ENCODE measurements at regions not wholly inside any gene's neighbourhood (a gene's known extent, or its start where the extent isn't known, plus 50 kb on each side); places are given as distances from the start of the nearest gene placed in this dataset.
"Not testable (repeated sequence)": the region's sequence is repeated elsewhere in the genome, so short reads cannot be mapped to it uniquely, and the experiment has no call there.

- no peak for DNase-seq (ENCODE audit: low spot score)
- intact Hi-C loops (cut with DNase I) = no loop called here
Measured at GRCh38 chr6:21868226-21868625, 274.7 kb downstream of the SOX4 start.

GRCh38 chr6:21869085-21869771, 275.7 kb downstream of the SOX4 start:
- no peak for DNase-seq (ENCODE audit: low spot score)
- intact Hi-C loops (cut with DNase I) = no loop called here

GRCh38 chr6:21870076-21870730, 276.7 kb downstream of the SOX4 start:
- DNase-seq (ENCODE audit: low spot score) = no peak
- intact Hi-C loops (cut with DNase I) = no loop called here

GRCh38 chr6:21871831-21872230, 278.3 kb downstream of the SOX4 start:
- intact Hi-C loops (cut with DNase I) = no loop called here

GRCh38 chr6:21872749-21873148, 279.2 kb downstream of the SOX4 start:
- no peak for DNase-seq (ENCODE audit: low spot score)
- intact Hi-C loops (cut with DNase I) = no loop called here

More at GRCh38 chr6:21871831-21872230, 278.3 kb downstream of the SOX4 start:
- DNase-seq (ENCODE audit: low spot score) = no peak

- intact Hi-C loops (cut with DNase I) = no loop called here
- DNase-seq (ENCODE audit: low spot score) = no peak
Measured at GRCh38 chr6:21873562-21873961, 280.0 kb downstream of the SOX4 start.

- intact Hi-C loops (cut with DNase I) = no loop called here
- no peak for DNase-seq (ENCODE audit: low spot score)
Measured at GRCh38 chr6:21874372-21874771, 280.8 kb downstream of the SOX4 start.

- DNase-seq (ENCODE audit: low spot score); intact Hi-C loops (cut with DNase I): not testable (repeated sequence)
Measured at GRCh38 chr6:21877037-21877436, 283.5 kb downstream of the SOX4 start.

- DNase-seq (ENCODE audit: low spot score); intact Hi-C loops (cut with DNase I): not testable (repeated sequence)
Measured at GRCh38 chr6:21880249-21880648, 286.7 kb downstream of the SOX4 start.

- intact Hi-C loops (cut with DNase I) = no loop called here
- no peak for DNase-seq (ENCODE audit: low spot score)
Measured at GRCh38 chr6:21881969-21882465, 288.5 kb downstream of the SOX4 start.

- intact Hi-C loops (cut with DNase I) = no loop called here
- no peak for DNase-seq (ENCODE audit: low spot score)
Measured at GRCh38 chr6:21883595-21884328, 290.2 kb downstream of the SOX4 start.

GRCh38 chr6:21885111-21885510, 291.6 kb downstream of the SOX4 start:
- DNase-seq (ENCODE audit: low spot score) = no peak
- intact Hi-C loops (cut with DNase I) = no loop called here

- no peak for DNase-seq (ENCODE audit: low spot score)
- intact Hi-C loops (cut with DNase I) = no loop called here
Measured at GRCh38 chr6:21885532-21886114, 292.1 kb downstream of the SOX4 start.

- no peak for DNase-seq (ENCODE audit: low spot score)
- intact Hi-C loops (cut with DNase I) = no loop called here
Measured at GRCh38 chr6:21886542-21887151, 293.1 kb downstream of the SOX4 start.

- intact Hi-C loops (cut with DNase I) = no loop called here
- DNase-seq (ENCODE audit: low spot score) = no peak
Measured at GRCh38 chr6:21887231-21888185, 294.0 kb downstream of the SOX4 start.

GRCh38 chr6:21891080-21891479, 297.5 kb downstream of the SOX4 start:
- intact Hi-C loops (cut with DNase I) = no loop called here
- DNase-seq (ENCODE audit: low spot score) = no peak

- DNase-seq (ENCODE audit: low spot score) = no peak
- intact Hi-C loops (cut with DNase I) = no loop called here
Measured at GRCh38 chr6:21893793-21894192, 300.2 kb downstream of the SOX4 start.

- intact Hi-C loops (cut with DNase I) = no loop called here
- DNase-seq (ENCODE audit: low spot score) = no peak
Measured at GRCh38 chr6:21895555-21895954, 302.0 kb downstream of the SOX4 start.
